ENCODE measurements at regions not wholly inside any gene's neighbourhood (a gene's known extent, or its start where the extent isn't known, plus 50 kb on each side); places are given as distances from the start of the nearest gene placed in this dataset.

DNA sequence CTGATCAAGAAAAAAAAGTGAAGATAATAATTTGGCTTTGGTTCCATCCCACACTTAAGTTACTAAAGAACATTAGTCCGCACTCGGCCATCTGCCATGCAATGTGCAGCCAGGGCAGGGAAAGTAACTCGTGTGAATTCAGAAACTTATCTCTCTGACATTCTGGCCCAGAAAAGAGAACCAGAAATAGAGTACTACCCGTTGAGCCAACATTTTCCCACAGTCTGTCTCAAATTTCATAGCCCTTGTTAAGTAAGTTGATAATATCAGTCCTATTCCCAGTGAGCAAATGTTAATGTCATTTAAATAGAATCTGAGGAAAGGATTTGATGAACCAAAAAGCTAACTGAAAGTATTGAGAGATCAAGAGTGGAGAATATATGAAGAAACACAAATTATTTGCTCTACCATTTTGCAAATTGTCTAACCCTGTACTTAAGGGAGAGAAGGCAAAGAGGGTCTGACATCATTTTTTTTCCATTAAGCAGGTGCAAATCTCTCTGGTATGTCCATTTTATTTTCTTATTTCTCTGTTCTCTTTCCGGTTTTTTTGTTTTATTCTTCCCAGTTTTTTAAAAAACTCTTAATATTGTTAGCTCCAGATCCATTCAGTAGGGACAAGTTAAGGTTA is 156.3 kb downstream of the NDFIP2 start (continued):
- TF ChIP-seq, protein P1, sequence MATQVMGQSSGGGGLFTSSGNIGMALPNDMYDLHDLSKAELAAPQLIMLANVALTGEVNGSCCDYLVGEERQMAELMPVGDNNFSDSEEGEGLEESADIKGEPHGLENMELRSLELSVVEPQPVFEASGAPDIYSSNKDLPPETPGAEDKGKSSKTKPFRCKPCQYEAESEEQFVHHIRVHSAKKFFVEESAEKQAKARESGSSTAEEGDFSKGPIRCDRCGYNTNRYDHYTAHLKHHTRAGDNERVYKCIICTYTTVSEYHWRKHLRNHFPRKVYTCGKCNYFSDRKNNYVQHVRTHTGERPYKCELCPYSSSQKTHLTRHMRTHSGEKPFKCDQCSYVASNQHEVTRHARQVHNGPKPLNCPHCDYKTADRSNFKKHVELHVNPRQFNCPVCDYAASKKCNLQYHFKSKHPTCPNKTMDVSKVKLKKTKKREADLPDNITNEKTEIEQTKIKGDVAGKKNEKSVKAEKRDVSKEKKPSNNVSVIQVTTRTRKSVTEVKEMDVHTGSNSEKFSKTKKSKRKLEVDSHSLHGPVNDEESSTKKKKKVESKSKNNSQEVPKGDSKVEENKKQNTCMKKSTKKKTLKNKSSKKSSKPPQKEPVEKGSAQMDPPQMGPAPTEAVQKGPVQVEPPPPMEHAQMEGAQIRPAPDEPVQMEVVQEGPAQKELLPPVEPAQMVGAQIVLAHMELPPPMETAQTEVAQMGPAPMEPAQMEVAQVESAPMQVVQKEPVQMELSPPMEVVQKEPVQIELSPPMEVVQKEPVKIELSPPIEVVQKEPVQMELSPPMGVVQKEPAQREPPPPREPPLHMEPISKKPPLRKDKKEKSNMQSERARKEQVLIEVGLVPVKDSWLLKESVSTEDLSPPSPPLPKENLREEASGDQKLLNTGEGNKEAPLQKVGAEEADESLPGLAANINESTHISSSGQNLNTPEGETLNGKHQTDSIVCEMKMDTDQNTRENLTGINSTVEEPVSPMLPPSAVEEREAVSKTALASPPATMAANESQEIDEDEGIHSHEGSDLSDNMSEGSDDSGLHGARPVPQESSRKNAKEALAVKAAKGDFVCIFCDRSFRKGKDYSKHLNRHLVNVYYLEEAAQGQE (IDR thresholded peaks at IDR 0.05; ENCODE audit: low read depth), result no peak
- no peak for TF ChIP-seq ZNF274 (IDR thresholded peaks at IDR 0.05; ENCODE audit: low read depth, low read length)
- no peak for TF ChIP-seq RAD21 (IDR thresholded peaks at IDR 0.05; ENCODE audit: low read depth)
- TF ChIP-seq TCF7L2 (IDR thresholded peaks at IDR 0.05; ENCODE audit: borderline replicate concordance, extremely low read depth, insufficient read depth, insufficient read length), result no peak
- no peak for TF ChIP-seq JUND (IDR thresholded peaks at IDR 0.05)

DNA sequence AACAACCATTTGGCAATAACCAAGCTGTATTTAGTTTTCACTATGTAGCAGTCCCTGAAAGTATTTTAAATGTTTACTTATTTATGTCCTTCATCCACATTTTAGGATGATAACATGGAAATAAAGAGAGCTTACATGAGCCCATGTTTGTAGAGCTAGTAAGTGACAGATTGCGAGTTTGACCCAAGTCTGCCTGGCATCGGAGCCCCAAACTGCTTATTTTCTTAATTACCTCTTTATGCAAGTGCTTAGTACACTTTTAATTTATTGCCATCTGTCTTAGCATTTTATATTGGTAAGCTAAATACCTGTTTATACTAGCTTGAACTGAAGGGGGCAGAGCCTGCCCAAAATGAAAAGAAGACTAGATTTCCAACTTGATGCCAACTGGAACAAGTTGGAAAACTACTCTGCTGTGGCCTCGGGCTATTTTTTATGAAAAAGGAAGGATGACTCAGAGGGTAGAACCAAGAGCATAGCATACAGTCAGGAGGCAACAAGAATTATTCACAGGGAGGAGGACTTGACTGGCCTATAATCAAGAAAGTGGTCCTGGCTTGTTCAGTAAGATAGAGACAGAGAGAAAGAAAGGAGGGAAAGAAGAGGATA is 150.2 kb downstream of the NDFIP2 start:
- Histone ChIP-seq H3K9ac (ENCODE audit: low read length) (no peak overlapping the region), H3K27ac (ENCODE audit: low read depth, low read length) (no peak overlapping the region), H3K4me2 (ENCODE audit: low read length) (no peak overlapping the region), H2AFZ (ENCODE audit: low read depth, low read length, poor library complexity, severe bottlenecking) (no peak overlapping the region), H3K9me2 (ENCODE audit: insufficient read depth) (no peaks in the 10 kb centered on the region), H4K20me1 (ENCODE audit: insufficient read depth) (no peaks in the 10 kb centered on the region), H3K27me3 (ENCODE audit: insufficient read depth, low read length) (no peaks in the 10 kb centered on the region), H3K79me2 (ENCODE audit: insufficient read depth, low read length) (no peaks in the 10 kb centered on the region), H3K4me3 (replicated peaks in 1 of 2; ENCODE audit: low read depth in 1 of 2, low read length in 2 of 2) (no peak overlapping the region), H3K36me3 (ENCODE audit: control insufficient read depth in 1 of 2, insufficient read depth in 2 of 2, low read length in 2 of 2) (no peaks in the 10 kb centered on the region), H3K4me1 (ENCODE audit: control insufficient read depth in 1 of 2, insufficient read depth in 2 of 2, low read length in 2 of 2) (0 out of 4 replicates have a peak, but pooled peaks cover 0 to 5% of the 10 kb centered on the region in 2 experiments), H3K9me3 (ENCODE audit: control insufficient read depth in 1 of 2, insufficient read depth in 1 of 2, low read depth in 1 of 2, low read length in 2 of 2) (no peaks in the 10 kb centered on the region)
- ChIA-PET RAD21 (ENCODE audit: low non-redundant PET in 1 of 2, low total read pairs in 2 of 2, uncharacterized antibody in 2 of 2, unreplicated experiment in 2 of 2) (no interaction called here), POLR2A (interaction anchor here (1.5 kb wide), 1 partner anchor 710 kb away, joined by 3 read pairs; the partner anchor contains the start of gene SPRY2), CTCF (no interaction called here)
- ATAC-seq, result peak; percentile 71
- peak; percentile 56 for DNase-seq (ENCODE audit: low read depth, low spot score)
- BruUV-seq (replicated peaks), result no TSS peak
- intact Hi-C loops (cut with micrococcal nuclease), result no loop called here
- TF ChIP-seq JUND (IDR thresholded peaks at IDR 0.05) (peak; percentile 39; the same call in 1 of the 2 replicates), SP1 (IDR thresholded peaks at IDR 0.05; ENCODE audit: low read depth) (peak; percentile 42; the same call in 1 of the 2 replicates), FOSL1 (IDR thresholded peaks at IDR 0.05; ENCODE audit: low read depth) (peak; percentile 33), TCF7L2 (IDR thresholded peaks at IDR 0.05; ENCODE audit: borderline replicate concordance, extremely low read depth, insufficient read depth, insufficient read length) (no peak), CBX3 (IDR thresholded peaks at IDR 0.05; ENCODE audit: low read depth) (peak; percentile 42; the same call in 1 of the 2 replicates), EZH2phosphoT487 (IDR thresholded peaks at IDR 0.05; ENCODE audit: borderline replicate concordance) (no peak), RAD21 (IDR thresholded peaks at IDR 0.05; ENCODE audit: low read depth) (peak; percentile 56), SIN3A (IDR thresholded peaks at IDR 0.05; ENCODE audit: low read depth) (no peak)
- TF ChIP-seq, protein P2, sequence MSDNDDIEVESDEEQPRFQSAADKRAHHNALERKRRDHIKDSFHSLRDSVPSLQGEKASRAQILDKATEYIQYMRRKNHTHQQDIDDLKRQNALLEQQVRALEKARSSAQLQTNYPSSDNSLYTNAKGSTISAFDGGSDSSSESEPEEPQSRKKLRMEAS (IDR thresholded peaks at IDR 0.05), result no peak
- TF ChIP-seq, protein P3, sequence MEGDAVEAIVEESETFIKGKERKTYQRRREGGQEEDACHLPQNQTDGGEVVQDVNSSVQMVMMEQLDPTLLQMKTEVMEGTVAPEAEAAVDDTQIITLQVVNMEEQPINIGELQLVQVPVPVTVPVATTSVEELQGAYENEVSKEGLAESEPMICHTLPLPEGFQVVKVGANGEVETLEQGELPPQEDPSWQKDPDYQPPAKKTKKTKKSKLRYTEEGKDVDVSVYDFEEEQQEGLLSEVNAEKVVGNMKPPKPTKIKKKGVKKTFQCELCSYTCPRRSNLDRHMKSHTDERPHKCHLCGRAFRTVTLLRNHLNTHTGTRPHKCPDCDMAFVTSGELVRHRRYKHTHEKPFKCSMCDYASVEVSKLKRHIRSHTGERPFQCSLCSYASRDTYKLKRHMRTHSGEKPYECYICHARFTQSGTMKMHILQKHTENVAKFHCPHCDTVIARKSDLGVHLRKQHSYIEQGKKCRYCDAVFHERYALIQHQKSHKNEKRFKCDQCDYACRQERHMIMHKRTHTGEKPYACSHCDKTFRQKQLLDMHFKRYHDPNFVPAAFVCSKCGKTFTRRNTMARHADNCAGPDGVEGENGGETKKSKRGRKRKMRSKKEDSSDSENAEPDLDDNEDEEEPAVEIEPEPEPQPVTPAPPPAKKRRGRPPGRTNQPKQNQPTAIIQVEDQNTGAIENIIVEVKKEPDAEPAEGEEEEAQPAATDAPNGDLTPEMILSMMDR (IDR thresholded peaks at IDR 0.05 in 2 of 3, conservative IDR thresholded peaks at IDR 0.05 in 1 of 3; ENCODE audit: borderline replicate concordance in 1 of 3, insufficient read depth in 1 of 3, low read depth in 2 of 3, low read length in 2 of 3), result peak; percentile 10 to 40 (median 19); a peak in 3 of 6 replicates
